ENCODE measurements at regions not wholly inside any gene's neighbourhood (a gene's known extent, or its start where the extent isn't known, plus 50 kb on each side); places are given as distances from the start of the nearest gene placed in this dataset.

GRCh38 chr12:125436686-125437085 is 371.5 kb downstream of the AACS start:
- TF ChIP-seq, protein P1, sequence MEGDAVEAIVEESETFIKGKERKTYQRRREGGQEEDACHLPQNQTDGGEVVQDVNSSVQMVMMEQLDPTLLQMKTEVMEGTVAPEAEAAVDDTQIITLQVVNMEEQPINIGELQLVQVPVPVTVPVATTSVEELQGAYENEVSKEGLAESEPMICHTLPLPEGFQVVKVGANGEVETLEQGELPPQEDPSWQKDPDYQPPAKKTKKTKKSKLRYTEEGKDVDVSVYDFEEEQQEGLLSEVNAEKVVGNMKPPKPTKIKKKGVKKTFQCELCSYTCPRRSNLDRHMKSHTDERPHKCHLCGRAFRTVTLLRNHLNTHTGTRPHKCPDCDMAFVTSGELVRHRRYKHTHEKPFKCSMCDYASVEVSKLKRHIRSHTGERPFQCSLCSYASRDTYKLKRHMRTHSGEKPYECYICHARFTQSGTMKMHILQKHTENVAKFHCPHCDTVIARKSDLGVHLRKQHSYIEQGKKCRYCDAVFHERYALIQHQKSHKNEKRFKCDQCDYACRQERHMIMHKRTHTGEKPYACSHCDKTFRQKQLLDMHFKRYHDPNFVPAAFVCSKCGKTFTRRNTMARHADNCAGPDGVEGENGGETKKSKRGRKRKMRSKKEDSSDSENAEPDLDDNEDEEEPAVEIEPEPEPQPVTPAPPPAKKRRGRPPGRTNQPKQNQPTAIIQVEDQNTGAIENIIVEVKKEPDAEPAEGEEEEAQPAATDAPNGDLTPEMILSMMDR (conservative IDR thresholded peaks at IDR 0.05): no peak
- no peak for TF ChIP-seq ZFX (IDR thresholded peaks at IDR 0.05)
